OCI-LY7 (cell line): ENCODE measurements at regions not wholly inside any gene's neighbourhood (a gene's known extent, or its start where the extent isn't known, plus 50 kb on each side); places are given as distances from the start of the nearest gene placed in this dataset.
"Not testable (repeated sequence)": the region's sequence is repeated elsewhere in the genome, so short reads cannot be mapped to it uniquely, and the experiment has no call there.

Experiments used
- BruUV-seq: library from RNA; stranded (reverse); fragments of 400-500 nt; replicated peaks from 2 replicates; lab custom pipeline; 2021; lab: Mats Ljungman, UMichigan
- CTCF ChIA-PET: fragments of 300-600 bp; sonication (Branson Sonifier 250); formaldehyde crosslinking; loops from one replicate; lab custom pipeline; 2022; ENCODE audit warnings: antibody characterized with exemption; ENCODE audit not compliant: unreplicated experiment; lab: Charles Lee
- POLR2A ChIA-PET: fragments of 300-600 bp; sonication (Branson Sonifier 250); formaldehyde crosslinking; loops from one replicate; lab custom pipeline; 2022; ENCODE audit warnings: antibody characterized with exemption; lab: Charles Lee
- DNase-seq: peaks from one replicate; pipeline ENCODE4 v3.0.0-alpha.2; 2015; ENCODE audit warnings: low spot score
- H2AFZ ChIP-seq: fragments of 200-600 bp; sonication (generic), shearing (Covaris generic); 2 replicates; pipeline ENCODE4 v1.6.1; 2014; ENCODE audit warnings: mild to moderate bottlenecking, antibody characterized with exemption, low read length, moderate library complexity
- H3K27ac ChIP-seq: fragments of 200-600 bp; sonication (generic); 2 replicates; pipeline ENCODE4 v1.5.1; 2014; ENCODE audit warnings: mixed run types, low read depth, mild to moderate bottlenecking, moderate library complexity, low read length, inconsistent platforms; ENCODE audit not compliant: poor library complexity, severe bottlenecking
- H3K36me3 ChIP-seq: fragments of 200-600 bp; sonication (generic); 2 replicates; pipeline ENCODE4 v1.6.1; 2014; ENCODE audit warnings: mild to moderate bottlenecking, antibody characterized with exemption, low read length, moderate library complexity, mixed read lengths; ENCODE audit not compliant: insufficient read depth
- H3K4me1 ChIP-seq: fragments of 200-600 bp; sonication (generic); 2 replicates; pipeline ENCODE4 v1.5.1; 2014; ENCODE audit warnings: mild to moderate bottlenecking, low read length; ENCODE audit not compliant: insufficient read depth, poor library complexity, severe bottlenecking
- H3K4me2 ChIP-seq: fragments of 200-600 bp; sonication (generic); 2 replicates; pipeline ENCODE4 v1.6.1; 2014; ENCODE audit warnings: mild to moderate bottlenecking, low read length
- H3K4me3 ChIP-seq: fragments of 200-600 bp; sonication (generic); 2 replicates; pipeline ENCODE4 v1.5.1; 2014; ENCODE audit warnings: mild to moderate bottlenecking, low read depth, low read length; ENCODE audit not compliant: poor library complexity, severe bottlenecking
- H3K79me2 ChIP-seq: fragments of 200-600 bp; sonication (generic); 2 replicates; pipeline ENCODE4 v1.6.1; 2016; ENCODE audit warnings: low read depth, mild to moderate bottlenecking, low read length, moderate library complexity, mixed read lengths; ENCODE audit not compliant: insufficient read depth
- H3K9me2 ChIP-seq: fragments of 200-600 bp; sonication (generic); 2 replicates; pipeline ENCODE4 v1.6.1; 2016; ENCODE audit warnings: mild to moderate bottlenecking, low read length, mixed read lengths; ENCODE audit not compliant: insufficient read depth
- H3K9me3 ChIP-seq: fragments of 200-600 bp; sonication (generic); 2 replicates; pipeline ENCODE4 v1.6.1; 2014; ENCODE audit warnings: mild to moderate bottlenecking, mixed run types, low read length, mixed read lengths
- H4K20me1 ChIP-seq: fragments of 200-600 bp; sonication (generic); 2 replicates; pipeline ENCODE4 v1.6.1; 2014; ENCODE audit warnings: mild to moderate bottlenecking, antibody characterized with exemption, low read length, moderate library complexity, mixed read lengths; ENCODE audit not compliant: insufficient read depth
- CTCF ChIP-seq: fragments of 200-600 bp; sonication (generic); conservative IDR thresholded peaks from 2 replicates; pipeline ENCODE4 v1.5.1; 2014; ENCODE audit warnings: mild to moderate bottlenecking, antibody characterized with exemption, low read length, moderate library complexity, mixed read lengths
- EZH2phosphoT487 ChIP-seq: fragments of 200-600 bp; sonication (generic); IDR thresholded peaks from 2 replicates; pipeline ENCODE4 v1.6.1; 2018; ENCODE audit warnings: low read depth, borderline replicate concordance, mild to moderate bottlenecking, mixed run types, antibody characterized with exemption, low read length, moderate library complexity, mixed read lengths
- intact Hi-C: fragments of 100-400 bp; cut with micrococcal nuclease; formaldehyde crosslinking; loops from one replicate; pipeline ENCODE4 v1.10.0; 2022; ENCODE audit not compliant: unreplicated experiment

GRCh38 chrX:27242581-27242980 is 220.6 kb downstream of the PPP4R3C start:
- CTCF ChIA-PET, result no interaction called here
- Histone ChIP-seq H3K36me3 (no peaks in the 10 kb centered on the region), H3K9me3 (no peaks in the 10 kb centered on the region), H3K27ac (no peak overlapping the region), H3K4me1 (no peaks in the 10 kb centered on the region), H3K4me3 (no peak overlapping the region), H3K4me2 (no peak overlapping the region), H2AFZ (no peak overlapping the region), H3K79me2 (no peaks in the 10 kb centered on the region), H4K20me1 (no peaks in the 10 kb centered on the region), H3K9me2 (no peaks in the 10 kb centered on the region)
- POLR2A ChIA-PET, result no interaction called here
- BruUV-seq, result no TSS peak
- intact Hi-C loops, result no loop called here
- DNase-seq, result no peak
- TF ChIP-seq CTCF (no peak), EZH2phosphoT487 (no peak)

GRCh38 chrX:27241981-27242380 is 221.2 kb downstream of the PPP4R3C start:
- ChIA-PET CTCF (no interaction called here), POLR2A (no interaction called here)
- Histone ChIP-seq H3K9me2 (no peaks in the 10 kb centered on the region), H3K4me2 (no peak overlapping the region), H2AFZ (no peak overlapping the region), H3K4me3 (no peak overlapping the region), H3K36me3 (no peaks in the 10 kb centered on the region), H4K20me1 (no peaks in the 10 kb centered on the region), H3K4me1 (no peaks in the 10 kb centered on the region), H3K27ac (no peak overlapping the region), H3K9me3 (no peaks in the 10 kb centered on the region), H3K79me2 (no peaks in the 10 kb centered on the region)
- DNase-seq, result no peak
- intact Hi-C loops, result no loop called here
- BruUV-seq, result no TSS peak
- TF ChIP-seq CTCF (no peak), EZH2phosphoT487 (no peak)

GRCh38 chrX:27240042-27240441 is 223.1 kb downstream of the PPP4R3C start:
- CTCF ChIA-PET, POLR2A ChIA-PET, H3K4me3 ChIP-seq, H3K36me3 ChIP-seq, H3K9me2 ChIP-seq, H3K4me2 ChIP-seq, H3K27ac ChIP-seq, DNase-seq, H3K79me2 ChIP-seq, H4K20me1 ChIP-seq, intact Hi-C loops, H3K4me1 ChIP-seq, H2AFZ ChIP-seq, BruUV-seq, H3K9me3 ChIP-seq: not testable (repeated sequence)
